Spleen (tissue), 7 donors: ENCODE measurements at regions not wholly inside any gene's neighbourhood (a gene's known extent, or its start where the extent isn't known, plus 50 kb on each side); places are given as distances from the start of the nearest gene placed in this dataset.

ENCODE experiments used
- POLR2A ChIP-seq, 3 donors: fragments of 450-650 bp; IDR thresholded peaks; one replicate each; pipeline ENCODE4 v1.5.1; 2017; ENCODE audit warnings: antibody characterized with exemption in 3 of 3, mild to moderate bottlenecking in 1 of 3
- POLR2AphosphoS5 ChIP-seq, 3 donors: sonication (generic); formaldehyde crosslinking; IDR thresholded peaks; one replicate each; pipeline ENCODE4 v1.5.1; 2017; ENCODE audit warnings: antibody characterized with exemption in 3 of 3
- TF ChIP-seq, protein P1 (sequence below), 11 experiments: fragments of 200-600 bp in 7 of 11; fragments of 450-650 bp in 4 of 11; sonication (generic) in 4 of 11; IDR thresholded peaks in 8 of 11; conservative IDR thresholded peaks in 3 of 11; 1 replicate in 7 of 11; 2 replicates in 4 of 11; pipeline versions ENCODE4 v1.4.0 to v1.8.0; 2016 to 2021; ENCODE audit warnings: antibody characterized with exemption in 11 of 11, inconsistent platforms in 4 of 11, mild to moderate bottlenecking in 1 of 11
- donor health status: DM: no; HTN: no; CAD: no; lungs with moderate emphysema.
- donor health status: DM: no; HTN: no; CAD: no.
- donor health status: DM: no; HTN: no; CAD: no.

DNA sequence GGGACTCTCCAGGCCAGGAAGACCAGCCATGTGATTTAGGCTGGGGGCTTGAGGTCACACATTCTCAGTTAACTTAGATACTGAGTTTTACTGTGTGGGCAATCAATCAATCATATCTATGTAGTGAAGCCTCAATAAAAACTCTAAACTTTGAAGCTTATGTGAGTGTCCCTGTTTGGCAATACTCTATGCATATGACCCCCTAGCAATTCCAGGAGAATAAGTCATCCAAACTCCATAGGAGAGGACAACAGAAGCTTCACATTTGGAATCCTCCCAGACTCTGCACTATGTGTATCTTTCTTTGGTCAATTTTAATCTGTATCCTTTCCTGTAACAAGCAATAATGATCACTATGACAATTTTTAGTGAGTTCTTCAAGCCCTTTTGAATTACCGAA is 216.8 kb upstream of the RGMB start:
- TF ChIP-seq POLR2AphosphoS5 (IDR thresholded peaks at IDR 0.05) (no peak), POLR2A (IDR thresholded peaks at IDR 0.05) (no peak)
- TF ChIP-seq, protein P1, sequence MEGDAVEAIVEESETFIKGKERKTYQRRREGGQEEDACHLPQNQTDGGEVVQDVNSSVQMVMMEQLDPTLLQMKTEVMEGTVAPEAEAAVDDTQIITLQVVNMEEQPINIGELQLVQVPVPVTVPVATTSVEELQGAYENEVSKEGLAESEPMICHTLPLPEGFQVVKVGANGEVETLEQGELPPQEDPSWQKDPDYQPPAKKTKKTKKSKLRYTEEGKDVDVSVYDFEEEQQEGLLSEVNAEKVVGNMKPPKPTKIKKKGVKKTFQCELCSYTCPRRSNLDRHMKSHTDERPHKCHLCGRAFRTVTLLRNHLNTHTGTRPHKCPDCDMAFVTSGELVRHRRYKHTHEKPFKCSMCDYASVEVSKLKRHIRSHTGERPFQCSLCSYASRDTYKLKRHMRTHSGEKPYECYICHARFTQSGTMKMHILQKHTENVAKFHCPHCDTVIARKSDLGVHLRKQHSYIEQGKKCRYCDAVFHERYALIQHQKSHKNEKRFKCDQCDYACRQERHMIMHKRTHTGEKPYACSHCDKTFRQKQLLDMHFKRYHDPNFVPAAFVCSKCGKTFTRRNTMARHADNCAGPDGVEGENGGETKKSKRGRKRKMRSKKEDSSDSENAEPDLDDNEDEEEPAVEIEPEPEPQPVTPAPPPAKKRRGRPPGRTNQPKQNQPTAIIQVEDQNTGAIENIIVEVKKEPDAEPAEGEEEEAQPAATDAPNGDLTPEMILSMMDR (IDR thresholded peaks at IDR 0.05 in 8 of 11, conservative IDR thresholded peaks at IDR 0.05 in 3 of 11), result no peak
